Endothelial cell (in vitro differentiated cells): ENCODE measurements at regions not wholly inside any gene's neighbourhood (a gene's known extent, or its start where the extent isn't known, plus 50 kb on each side); places are given as distances from the start of the nearest gene placed in this dataset.

Experiments
- DNase-seq: peaks from one replicate; pipeline ENCODE4 v3.0.0; 2021; ENCODE audit warnings: low spot score
- H3K27ac Mint-ChIP-seq: one replicate; pipeline ENCODE4 v1.8.0; 2021; ENCODE audit warnings: mixed read lengths, inconsistent platforms; ENCODE audit not compliant: unreplicated experiment
- H3K27me3 Mint-ChIP-seq: one replicate; pipeline ENCODE4 v1.8.0; 2021; ENCODE audit warnings: mild to moderate bottlenecking, moderate library complexity, mixed read lengths, inconsistent platforms; ENCODE audit not compliant: unreplicated experiment
- H3K36me3 Mint-ChIP-seq: one replicate; pipeline ENCODE4 v1.8.0; 2021; ENCODE audit warnings: mild to moderate bottlenecking, low read depth, mixed read lengths, inconsistent platforms; ENCODE audit not compliant: unreplicated experiment
- H3K4me1 Mint-ChIP-seq: one replicate; pipeline ENCODE4 v1.8.0; 2021; ENCODE audit warnings: mild to moderate bottlenecking, mixed read lengths, inconsistent platforms; ENCODE audit not compliant: unreplicated experiment
- H3K4me3 Mint-ChIP-seq: one replicate; pipeline ENCODE4 v1.8.0; 2021; ENCODE audit warnings: mild to moderate bottlenecking, mixed read lengths, inconsistent platforms; ENCODE audit not compliant: unreplicated experiment
- H3K9me3 Mint-ChIP-seq: one replicate; pipeline ENCODE4 v1.8.0; 2021; ENCODE audit warnings: mixed read lengths, inconsistent platforms; ENCODE audit not compliant: unreplicated experiment
- CTCF ChIP-seq: fragments of 200-600 bp; sonication (generic); IDR thresholded peaks from one replicate; pipeline ENCODE4 v1.5.0; 2021; ENCODE audit warnings: antibody characterized with exemption; ENCODE audit not compliant: unreplicated experiment

- peaks cover 3% of the 10 kb centered on the region for H3K9me3 Mint-ChIP-seq
- DNase-seq: no peak
- no peak for TF ChIP-seq CTCF
- H3K27me3 Mint-ChIP-seq: no peaks in the 10 kb centered on the region
- H3K36me3 Mint-ChIP-seq: peaks cover 3% of the 10 kb centered on the region
- H3K4me3 Mint-ChIP-seq: no peak overlapping the region
- no peaks in the 10 kb centered on the region for H3K4me1 Mint-ChIP-seq
- no peak overlapping the region for H3K27ac Mint-ChIP-seq
Measured at GRCh38 chr4:151553874-151554273, 144.9 kb downstream of the FHIP1A start.

GRCh38 chr4:151555151-151555945, 146.4 kb downstream of the FHIP1A start:
- DNase-seq: no peak
- H3K27ac Mint-ChIP-seq: no peak overlapping the region
- H3K36me3 Mint-ChIP-seq: no peaks in the 10 kb centered on the region
- no peaks in the 10 kb centered on the region for H3K4me1 Mint-ChIP-seq
- TF ChIP-seq CTCF: no peak
- H3K9me3 Mint-ChIP-seq: no peaks in the 10 kb centered on the region
- H3K4me3 Mint-ChIP-seq: no peak overlapping the region
- no peaks in the 10 kb centered on the region for H3K27me3 Mint-ChIP-seq

GRCh38 chr4:151558496-151559113, 149.6 kb downstream of the FHIP1A start:
- Mint-ChIP-seq H3K4me1 (no peaks in the 10 kb centered on the region), H3K27me3 (peaks cover 1% of the 10 kb centered on the region)
- TF ChIP-seq CTCF: no peak

GRCh38 chr4:151559595-151559994, 150.6 kb downstream of the FHIP1A start:
- H3K4me1 Mint-ChIP-seq: no peaks in the 10 kb centered on the region
- H3K27ac Mint-ChIP-seq: no peak overlapping the region
- no peaks in the 10 kb centered on the region for H3K36me3 Mint-ChIP-seq
- TF ChIP-seq CTCF: no peak
- H3K4me3 Mint-ChIP-seq: no peak overlapping the region
- no peaks in the 10 kb centered on the region for H3K9me3 Mint-ChIP-seq
- DNase-seq: no peak
- H3K27me3 Mint-ChIP-seq: peaks cover 1% of the 10 kb centered on the region

More at GRCh38 chr4:151558496-151559113, 149.6 kb downstream of the FHIP1A start:
- Mint-ChIP-seq H3K27ac (no peak overlapping the region), H3K36me3 (no peaks in the 10 kb centered on the region), H3K4me3 (no peak overlapping the region), H3K9me3 (no peaks in the 10 kb centered on the region)
- no peak for DNase-seq
